Mesodermal cell (in vitro differentiated cells): ENCODE measurements at regions not wholly inside any gene's neighbourhood (a gene's known extent, or its start where the extent isn't known, plus 50 kb on each side); places are given as distances from the start of the nearest gene placed in this dataset.

Experiments used
- H3K27ac ChIP-seq: 2 replicates; pipeline ENCODE4 v1.7.0; 2013; ENCODE audit warnings: mild to moderate bottlenecking, low read depth, low read length, moderate library complexity; ENCODE audit not compliant: severe bottlenecking
- H3K36me3 ChIP-seq: 2 replicates; pipeline ENCODE4 v1.7.1; 2013; ENCODE audit warnings: mild to moderate bottlenecking, low read length, moderate library complexity; ENCODE audit not compliant: control insufficient read depth, insufficient read depth
- H3K4me1 ChIP-seq: one replicate; pipeline ENCODE4 v1.7.1; 2013; ENCODE audit warnings: mild to moderate bottlenecking, low read length; ENCODE audit not compliant: insufficient read depth, control insufficient read depth, poor library complexity, severe bottlenecking
- H3K4me3 ChIP-seq: 2 replicates; pipeline ENCODE4 v1.7.0; 2013; ENCODE audit warnings: low read length, control low read depth, mild to moderate bottlenecking; ENCODE audit not compliant: insufficient read depth, poor library complexity, severe bottlenecking; ENCODE audit errors: extremely low read depth
- H3K9me3 ChIP-seq: 2 replicates; pipeline ENCODE4 v1.7.1; 2013; ENCODE audit warnings: mild to moderate bottlenecking, low read length, moderate library complexity; ENCODE audit not compliant: control insufficient read depth
- WGBS, 2 experiments: methylation state at CpG; one replicate each; pipeline ENCODE4 v1.1.5; 2013; ENCODE audit warnings: missing lambda C conversion rate in 2 of 2; ENCODE audit not compliant: insufficient coverage in 2 of 2; 5-methylcytosine and 5-hydroxymethylcytosine counted together

- H3K4me1 ChIP-seq = no peaks in the 10 kb centered on the region
- H3K36me3 ChIP-seq = no peaks in the 10 kb centered on the region
- H3K4me3 ChIP-seq = no peak overlapping the region
- no peaks in the 10 kb centered on the region for H3K9me3 ChIP-seq
- H3K27ac ChIP-seq = no peak overlapping the region
Measured at GRCh38 chr18:51908598-51908944, 431.4 kb upstream of the DCC start.

GRCh38 chr18:51911584-51911983 lies 428.4 kb upstream of the DCC start:
- H3K4me1 ChIP-seq = no peaks in the 10 kb centered on the region
- no peaks in the 10 kb centered on the region for H3K36me3 ChIP-seq
- H3K27ac ChIP-seq = no peak overlapping the region
- H3K9me3 ChIP-seq = no peaks in the 10 kb centered on the region
- H3K4me3 ChIP-seq = no peak overlapping the region
- WGBS, 2 experiments = 65% methylated on average over 2 of the region's 3 CpGs; no CpG with 5 or more reads in 1 of the 2 experiments

- H3K9me3 ChIP-seq = no peaks in the 10 kb centered on the region
- H3K36me3 ChIP-seq = no peaks in the 10 kb centered on the region
- no peak overlapping the region for H3K27ac ChIP-seq
- no peaks in the 10 kb centered on the region for H3K4me1 ChIP-seq
- H3K4me3 ChIP-seq = no peak overlapping the region
Measured at GRCh38 chr18:51912381-51912780, 427.6 kb upstream of the DCC start.

- H3K4me1 ChIP-seq = no peaks in the 10 kb centered on the region
- no peaks in the 10 kb centered on the region for H3K36me3 ChIP-seq
- WGBS, 2 experiments = 88 to 93% methylated on average over 3 to 4 of the region's 7 CpGs
- H3K9me3 ChIP-seq = no peaks in the 10 kb centered on the region
- H3K27ac ChIP-seq = no peak overlapping the region
- no peak overlapping the region for H3K4me3 ChIP-seq
Measured at GRCh38 chr18:51915176-51915575, 424.8 kb upstream of the DCC start.

GRCh38 chr18:51921862-51922261 lies 418.1 kb upstream of the DCC start:
- Histone ChIP-seq H3K36me3 (no peaks in the 10 kb centered on the region), H3K4me1 (no peaks in the 10 kb centered on the region), H3K9me3 (no peaks in the 10 kb centered on the region), H3K27ac (no peak overlapping the region), H3K4me3 (no peak overlapping the region)
- 29 to 45% methylated on average over 2 to 3 of the region's 3 CpGs for WGBS, 2 experiments

- H3K36me3 ChIP-seq = no peaks in the 10 kb centered on the region
- no peak overlapping the region for H3K27ac ChIP-seq
- H3K4me1 ChIP-seq = no peaks in the 10 kb centered on the region
- WGBS, 2 experiments = no CpG with 5 or more reads among the region's 1 CpG
- peaks cover 4% of the 10 kb centered on the region for H3K9me3 ChIP-seq
- H3K4me3 ChIP-seq = no peak overlapping the region
Measured at GRCh38 chr18:51933903-51934302, 406.1 kb upstream of the DCC start.

- no peak overlapping the region for H3K4me3 ChIP-seq
- H3K36me3 ChIP-seq = no peaks in the 10 kb centered on the region
- H3K9me3 ChIP-seq = no peaks in the 10 kb centered on the region
- whole genome bisulfite sequencing, 2 experiments = 71 to 92% methylated on average over 2 of the region's 2 CpGs
- no peak overlapping the region for H3K27ac ChIP-seq
- no peaks in the 10 kb centered on the region for H3K4me1 ChIP-seq
Measured at GRCh38 chr18:51936115-51936514, 403.9 kb upstream of the DCC start.

GRCh38 chr18:51941999-51942398 lies 398.0 kb upstream of the DCC start:
- H3K36me3 ChIP-seq = no peaks in the 10 kb centered on the region
- no peak overlapping the region for H3K27ac ChIP-seq
- 83 to 91% methylated on average over 1 of the region's 2 CpGs for WGBS, 2 experiments
- H3K4me3 ChIP-seq = no peak overlapping the region
- H3K4me1 ChIP-seq = no peaks in the 10 kb centered on the region
- no peaks in the 10 kb centered on the region for H3K9me3 ChIP-seq

- Histone ChIP-seq H3K4me3 (no peak overlapping the region), H3K4me1 (no peaks in the 10 kb centered on the region), H3K36me3 (no peaks in the 10 kb centered on the region), H3K9me3 (no peaks in the 10 kb centered on the region), H3K27ac (no peak overlapping the region)
- WGBS, 2 experiments = no CpG with 5 or more reads among the region's 1 CpG
Measured at GRCh38 chr18:51943281-51943680, 396.7 kb upstream of the DCC start.

- Histone ChIP-seq H3K4me1 (no peaks in the 10 kb centered on the region), H3K9me3 (no peaks in the 10 kb centered on the region), H3K36me3 (no peaks in the 10 kb centered on the region), H3K27ac (no peak overlapping the region), H3K4me3 (no peak overlapping the region)
- WGBS, 2 experiments = 100% methylated on average over 2 of the region's 4 CpGs; no CpG with 5 or more reads in 1 of the 2 experiments
Measured at GRCh38 chr18:51946946-51947345, 393.1 kb upstream of the DCC start.

- Histone ChIP-seq H3K27ac (no peak overlapping the region), H3K36me3 (no peaks in the 10 kb centered on the region), H3K9me3 (no peaks in the 10 kb centered on the region), H3K4me1 (no peaks in the 10 kb centered on the region), H3K4me3 (no peak overlapping the region)
- 67% methylated on average over 1 of the region's 2 CpGs; no CpG with 5 or more reads in 1 of the 2 experiments for WGBS, 2 experiments
Measured at GRCh38 chr18:51952844-51953243, 387.2 kb upstream of the DCC start.

GRCh38 chr18:51953521-51953920 lies 386.5 kb upstream of the DCC start:
- Histone ChIP-seq H3K27ac (no peak overlapping the region), H3K4me3 (no peak overlapping the region), H3K9me3 (no peaks in the 10 kb centered on the region), H3K36me3 (no peaks in the 10 kb centered on the region), H3K4me1 (no peaks in the 10 kb centered on the region)
- WGBS, 2 experiments = 87 to 94% methylated on average over 3 of the region's 3 CpGs
